Parathyroid adenoma (tissue), 2 donors: ENCODE measurements at regions not wholly inside any gene's neighbourhood (a gene's known extent, or its start where the extent isn't known, plus 50 kb on each side); places are given as distances from the start of the nearest gene placed in this dataset.

Experiments
- H2AFZ ChIP-seq: fragments of 300-600 bp; sonication (generic); one replicate; pipeline ENCODE4 v1.7.0; 2017; ENCODE audit warnings: antibody characterized with exemption, mild to moderate bottlenecking
- H3K27ac ChIP-seq: fragments of 300-600 bp; sonication (generic); one replicate; pipeline ENCODE4 v1.7.0; 2017
- H3K27me3 ChIP-seq: fragments of 300-600 bp; sonication (generic); one replicate; pipeline ENCODE4 v1.7.0; 2017; ENCODE audit warnings: low read length; ENCODE audit not compliant: control insufficient read depth, insufficient read depth
- H3K36me3 ChIP-seq: fragments of 300-600 bp; sonication (generic); one replicate; pipeline ENCODE4 v1.7.0; 2017; ENCODE audit warnings: low read length; ENCODE audit not compliant: control insufficient read depth, insufficient read depth
- H3K4me1 ChIP-seq: fragments of 300-600 bp; sonication (generic); one replicate; pipeline ENCODE4 v1.7.0; 2017; ENCODE audit warnings: control low read depth
- H3K4me2 ChIP-seq: fragments of 300-600 bp; sonication (generic); one replicate; pipeline ENCODE4 v1.7.0; 2017; ENCODE audit warnings: low read length
- H3K4me3 ChIP-seq: fragments of 300-600 bp; sonication (generic); one replicate; pipeline ENCODE4 v1.7.0; 2017; ENCODE audit warnings: low read depth, low read length
- H3K79me2 ChIP-seq: fragments of 300-600 bp; sonication (generic); one replicate; pipeline ENCODE4 v1.7.0; 2017; ENCODE audit warnings: control low read depth
- H3K9ac ChIP-seq: fragments of 300-600 bp; sonication (generic); one replicate; pipeline ENCODE4 v1.7.0; 2017; ENCODE audit warnings: mild to moderate bottlenecking
- H3K9me3 ChIP-seq: fragments of 300-600 bp; sonication (generic); one replicate; pipeline ENCODE4 v1.7.0; 2017; ENCODE audit warnings: low read length; ENCODE audit not compliant: control insufficient read depth
- TF ChIP-seq, protein P1 (sequence below): fragments of 300-600 bp; sonication (generic); IDR thresholded peaks from one replicate; pipeline ENCODE4 v1.7.0; 2017; ENCODE audit warnings: antibody characterized with exemption, mild to moderate bottlenecking
- donor health status: primary hyperparathyroidism.

DNA sequence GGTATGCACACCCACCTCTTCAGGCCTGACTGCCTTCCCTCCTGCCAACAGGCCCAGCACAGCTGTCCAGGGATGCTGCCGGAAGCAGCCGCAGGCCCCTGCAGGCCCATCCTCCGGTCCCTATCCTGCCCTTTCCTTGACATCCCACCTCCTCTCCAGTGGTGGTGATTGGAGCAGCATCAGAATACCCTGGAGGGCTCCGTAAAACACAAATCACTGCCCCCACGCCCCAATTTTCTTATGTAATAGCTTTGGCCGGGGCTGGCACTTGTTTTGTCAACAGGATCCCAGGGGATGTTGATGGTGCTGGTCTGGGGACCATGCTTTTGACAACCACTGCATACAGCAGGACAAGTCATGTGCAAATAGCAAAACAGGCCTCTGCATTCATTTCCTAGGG is 274.5 kb downstream of the GADD45G start:
- no peaks in the 10 kb centered on the region for H3K36me3 ChIP-seq
- no peak overlapping the region for H3K9ac ChIP-seq
- H2AFZ ChIP-seq = no peak overlapping the region
- TF ChIP-seq, protein P1, sequence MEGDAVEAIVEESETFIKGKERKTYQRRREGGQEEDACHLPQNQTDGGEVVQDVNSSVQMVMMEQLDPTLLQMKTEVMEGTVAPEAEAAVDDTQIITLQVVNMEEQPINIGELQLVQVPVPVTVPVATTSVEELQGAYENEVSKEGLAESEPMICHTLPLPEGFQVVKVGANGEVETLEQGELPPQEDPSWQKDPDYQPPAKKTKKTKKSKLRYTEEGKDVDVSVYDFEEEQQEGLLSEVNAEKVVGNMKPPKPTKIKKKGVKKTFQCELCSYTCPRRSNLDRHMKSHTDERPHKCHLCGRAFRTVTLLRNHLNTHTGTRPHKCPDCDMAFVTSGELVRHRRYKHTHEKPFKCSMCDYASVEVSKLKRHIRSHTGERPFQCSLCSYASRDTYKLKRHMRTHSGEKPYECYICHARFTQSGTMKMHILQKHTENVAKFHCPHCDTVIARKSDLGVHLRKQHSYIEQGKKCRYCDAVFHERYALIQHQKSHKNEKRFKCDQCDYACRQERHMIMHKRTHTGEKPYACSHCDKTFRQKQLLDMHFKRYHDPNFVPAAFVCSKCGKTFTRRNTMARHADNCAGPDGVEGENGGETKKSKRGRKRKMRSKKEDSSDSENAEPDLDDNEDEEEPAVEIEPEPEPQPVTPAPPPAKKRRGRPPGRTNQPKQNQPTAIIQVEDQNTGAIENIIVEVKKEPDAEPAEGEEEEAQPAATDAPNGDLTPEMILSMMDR = no peak
- H3K79me2 ChIP-seq = no peaks in the 10 kb centered on the region
- no peaks in the 10 kb centered on the region for H3K27me3 ChIP-seq
- H3K4me1 ChIP-seq = peaks cover 13% of the 10 kb centered on the region
- H3K9me3 ChIP-seq = no peaks in the 10 kb centered on the region
- H3K4me3 ChIP-seq = no peak overlapping the region
- no peak overlapping the region for H3K4me2 ChIP-seq
- H3K27ac ChIP-seq = no peak overlapping the region

DNA sequence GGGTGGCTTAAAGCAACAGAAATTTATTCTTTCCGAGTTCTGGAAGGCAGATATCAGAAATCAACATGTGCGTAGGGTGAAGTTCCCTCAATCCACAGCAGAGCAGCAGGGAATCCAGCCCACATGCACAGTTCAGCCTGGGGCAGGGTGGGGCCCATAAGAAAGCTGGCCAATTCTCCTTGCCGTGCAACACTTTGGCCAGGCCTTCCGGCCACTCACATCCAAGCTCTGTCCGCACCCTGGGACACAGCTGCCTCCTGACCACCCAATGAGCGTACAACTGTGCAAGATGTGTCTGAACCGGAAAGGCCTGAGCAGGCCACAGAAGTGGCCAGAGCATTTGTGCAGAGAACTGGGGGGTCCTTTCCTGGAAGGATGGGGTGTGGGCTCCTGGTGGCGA is 274.9 kb downstream of the GADD45G start:
- H3K36me3 ChIP-seq = no peaks in the 10 kb centered on the region
- H3K27me3 ChIP-seq = no peaks in the 10 kb centered on the region
- no peak overlapping the region for H3K4me3 ChIP-seq
- H3K9ac ChIP-seq = no peak overlapping the region
- no peak overlapping the region for H3K4me2 ChIP-seq
- TF ChIP-seq, protein P1 = no peak
- H2AFZ ChIP-seq = no peak overlapping the region
- H3K79me2 ChIP-seq = no peaks in the 10 kb centered on the region
- peaks cover 9% of the 10 kb centered on the region for H3K4me1 ChIP-seq
- no peak overlapping the region for H3K27ac ChIP-seq
- no peaks in the 10 kb centered on the region for H3K9me3 ChIP-seq

DNA sequence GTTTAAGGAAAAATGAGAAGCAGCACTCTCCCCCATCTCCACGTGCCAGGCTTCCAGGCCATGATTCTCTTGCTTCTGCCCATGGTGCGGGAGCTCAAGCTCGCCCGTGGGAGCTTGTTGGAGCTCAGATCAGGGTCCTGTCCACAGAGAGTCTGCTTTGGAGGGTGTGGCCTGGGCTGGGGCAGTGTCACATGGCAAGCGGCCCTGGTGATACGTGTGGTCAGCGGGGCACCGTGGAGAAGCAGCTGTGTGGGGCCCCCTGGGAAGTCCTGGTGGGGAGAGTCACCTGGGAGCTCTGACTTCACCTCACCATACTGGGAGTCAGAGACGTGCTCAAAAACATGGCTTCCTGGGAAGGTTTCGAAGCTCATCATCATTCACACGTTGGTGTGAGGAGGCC is 275.3 kb downstream of the GADD45G start:
- Histone ChIP-seq H3K36me3 (no peaks in the 10 kb centered on the region), H2AFZ (no peak overlapping the region), H3K9me3 (no peaks in the 10 kb centered on the region), H3K27ac (no peak overlapping the region), H3K4me1 (peaks cover 8% of the 10 kb centered on the region), H3K79me2 (no peaks in the 10 kb centered on the region), H3K9ac (no peak overlapping the region), H3K4me2 (no peak overlapping the region), H3K27me3 (no peaks in the 10 kb centered on the region), H3K4me3 (no peak overlapping the region)
- TF ChIP-seq, protein P1 = no peak

GRCh38 chr9:89880721-89881120 is 275.9 kb downstream of the GADD45G start:
- H3K27me3 ChIP-seq = no peaks in the 10 kb centered on the region
- H3K4me1 ChIP-seq = peaks cover 2% of the 10 kb centered on the region
- H3K79me2 ChIP-seq = no peaks in the 10 kb centered on the region
- no peaks in the 10 kb centered on the region for H3K36me3 ChIP-seq
- H3K4me2 ChIP-seq = no peak overlapping the region
- H3K9me3 ChIP-seq = no peaks in the 10 kb centered on the region
- TF ChIP-seq, protein P1 = no peak
- no peak overlapping the region for H3K27ac ChIP-seq
- no peak overlapping the region for H2AFZ ChIP-seq
- no peak overlapping the region for H3K4me3 ChIP-seq
- no peak overlapping the region for H3K9ac ChIP-seq

DNA sequence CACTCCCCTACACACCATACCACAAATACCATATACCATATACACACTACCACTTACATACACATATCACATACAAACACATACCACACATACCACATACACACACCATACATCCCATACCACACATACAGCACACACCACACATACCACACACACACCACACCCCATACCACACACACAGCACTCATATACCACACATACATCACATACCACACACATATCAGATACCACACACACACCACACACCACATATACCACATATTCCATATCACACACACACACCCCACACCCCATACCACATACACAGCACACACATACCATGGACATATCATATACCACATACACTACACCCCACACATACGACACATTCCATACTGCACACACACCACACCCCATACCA is 276.6 kb downstream of the GADD45G start:
- Histone ChIP-seq H3K36me3 (no peaks in the 10 kb centered on the region), H3K27ac (no peak overlapping the region), H3K4me1 (peaks cover 2% of the 10 kb centered on the region), H3K9me3 (no peaks in the 10 kb centered on the region), H2AFZ (no peak overlapping the region), H3K4me3 (no peak overlapping the region), H3K79me2 (no peaks in the 10 kb centered on the region), H3K4me2 (no peak overlapping the region), H3K27me3 (no peaks in the 10 kb centered on the region), H3K9ac (no peak overlapping the region)
- TF ChIP-seq, protein P1 = no peak
